Left renal cortex interstitium (tissue), 4 donors: ENCODE measurements at regions not wholly inside any gene's neighbourhood (a gene's known extent, or its start where the extent isn't known, plus 50 kb on each side); places are given as distances from the start of the nearest gene placed in this dataset.
"Not testable (repeated sequence)": the region's sequence is repeated elsewhere in the genome, so short reads cannot be mapped to it uniquely, and the experiment has no call there.

Experiments
- DNase-seq, 4 donors: peaks; one replicate each; pipeline ENCODE4 v3.0.0-alpha.2; 2013; ENCODE audit warnings: low read depth in 4 of 4, low spot score in 2 of 4, missing footprints in 1 of 4

GRCh38 chr13:61215601-61216000 is 200.0 kb downstream of the PCDH20 start:
- no peak for DNase-seq

GRCh38 chr13:61215116-61215515 is 200.5 kb downstream of the PCDH20 start:
- no peak for DNase-seq

GRCh38 chr13:61214551-61214950 is 201.1 kb downstream of the PCDH20 start:
- DNase-seq = no peak

GRCh38 chr13:61205898-61206297 is 209.8 kb downstream of the PCDH20 start:
- DNase-seq = not testable (repeated sequence)

GRCh38 chr13:61204025-61204424 is 211.6 kb downstream of the PCDH20 start:
- no peak for DNase-seq

- no peak for DNase-seq
Measured at GRCh38 chr13:61202042-61202441, 213.6 kb downstream of the PCDH20 start.

GRCh38 chr13:61192826-61193225 is 222.8 kb downstream of the PCDH20 start:
- no peak for DNase-seq

- DNase-seq = no peak
Measured at GRCh38 chr13:61188057-61188456, 227.6 kb downstream of the PCDH20 start.

- no peak for DNase-seq
Measured at GRCh38 chr13:61187471-61187870, 228.2 kb downstream of the PCDH20 start.

- DNase-seq = no peak
Measured at GRCh38 chr13:61183670-61184069, 232.0 kb downstream of the PCDH20 start.

GRCh38 chr13:61180234-61180633 is 235.4 kb downstream of the PCDH20 start:
- peak in 3 of 4 donors; percentile 3 to 31 (median 10) for DNase-seq

GRCh38 chr13:61179741-61180140 is 235.9 kb downstream of the PCDH20 start:
- peak in 3 of 4 donors; percentile 21 to 27 (median 21) for DNase-seq

- no peak for DNase-seq
Measured at GRCh38 chr13:61170856-61171255, 244.8 kb downstream of the PCDH20 start.

GRCh38 chr13:61162636-61163035 is 253.0 kb downstream of the PCDH20 start:
- no peak for DNase-seq

- no peak for DNase-seq
Measured at GRCh38 chr13:61162106-61162505, 253.5 kb downstream of the PCDH20 start.

- no peak for DNase-seq
Measured at GRCh38 chr13:61156753-61157152, 258.9 kb downstream of the PCDH20 start.

- no peak for DNase-seq
Measured at GRCh38 chr13:61151062-61151461, 264.6 kb downstream of the PCDH20 start.

- no peak for DNase-seq
Measured at GRCh38 chr13:61149331-61149730, 266.3 kb downstream of the PCDH20 start.

- DNase-seq = no peak
Measured at GRCh38 chr13:61148691-61149315, 266.8 kb downstream of the PCDH20 start.

GRCh38 chr13:61148211-61148610 is 267.4 kb downstream of the PCDH20 start:
- no peak for DNase-seq

- DNase-seq = no peak
Measured at GRCh38 chr13:61146571-61146970, 269.1 kb downstream of the PCDH20 start.

- no peak for DNase-seq
Measured at GRCh38 chr13:61146158-61146557, 269.5 kb downstream of the PCDH20 start.
